ENCODE measurements at regions not wholly inside any gene's neighbourhood (a gene's known extent, or its start where the extent isn't known, plus 50 kb on each side); places are given as distances from the start of the nearest gene placed in this dataset.

DNA sequence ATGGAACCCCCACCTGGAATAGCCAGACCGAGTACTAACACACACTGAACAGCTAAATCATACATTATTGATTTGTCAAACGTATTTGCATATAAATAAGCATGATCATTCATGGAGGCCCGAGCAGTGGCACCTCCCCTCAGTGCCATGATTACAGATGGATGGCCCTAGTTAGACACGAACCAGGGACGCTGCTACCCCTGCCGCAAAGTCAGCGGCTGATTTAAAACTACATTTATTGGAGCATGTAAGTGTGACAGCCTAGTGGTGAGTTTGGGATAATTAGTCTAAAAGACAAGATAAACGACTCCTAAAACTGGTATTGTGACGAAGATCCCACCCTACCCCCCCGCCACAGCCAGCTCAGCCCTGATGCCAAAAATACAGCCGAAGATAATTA lies 159.1 kb upstream of the MAFB start:
- Histone ChIP-seq H3K4me2 (ENCODE audit: low read length) (no peak overlapping the region), H2AFZ (ENCODE audit: low read depth, low read length, poor library complexity, severe bottlenecking) (no peak overlapping the region), H3K27me3 (ENCODE audit: insufficient read depth, low read length) (no peaks in the 10 kb centered on the region), H3K79me2 (ENCODE audit: insufficient read depth, low read length) (no peaks in the 10 kb centered on the region), H3K4me3 (replicated peaks in 1 of 2; ENCODE audit: low read depth in 1 of 2, low read length in 2 of 2) (no peak overlapping the region), H3K9me2 (ENCODE audit: insufficient read depth) (no peaks in the 10 kb centered on the region), H3K9me3 (ENCODE audit: control insufficient read depth in 1 of 2, insufficient read depth in 1 of 2, low read depth in 1 of 2, low read length in 2 of 2) (no peaks in the 10 kb centered on the region; a peak in 1 of 4 replicates), H3K9ac (ENCODE audit: low read length) (no peak overlapping the region), H4K20me1 (ENCODE audit: insufficient read depth) (no peaks in the 10 kb centered on the region), H3K27ac (ENCODE audit: low read depth, low read length) (no peak overlapping the region), H3K4me1 (ENCODE audit: control insufficient read depth in 1 of 2, insufficient read depth in 2 of 2, low read length in 2 of 2) (no peaks in the 10 kb centered on the region), H3K36me3 (ENCODE audit: control insufficient read depth in 1 of 2, insufficient read depth in 2 of 2, low read length in 2 of 2) (no peaks in the 10 kb centered on the region)
- DNase-seq (ENCODE audit: low read depth, low spot score) (no peak), ATAC-seq (no peak)
- TF ChIP-seq EZH2phosphoT487 (IDR thresholded peaks at IDR 0.05; ENCODE audit: borderline replicate concordance) (no peak), EGR1 (IDR thresholded peaks at IDR 0.05; ENCODE audit: low read depth) (no peak), POLR2AphosphoS5 (IDR thresholded peaks at IDR 0.05; ENCODE audit: low read depth, low read length) (no peak), SIN3A (IDR thresholded peaks at IDR 0.05; ENCODE audit: low read depth) (no peak), EZH2 (IDR thresholded peaks at IDR 0.05) (no peak), SP1 (IDR thresholded peaks at IDR 0.05; ENCODE audit: low read depth) (no peak), TCF7L2 (IDR thresholded peaks at IDR 0.05; ENCODE audit: borderline replicate concordance, extremely low read depth, insufficient read depth, insufficient read length) (no peak), YY1 (IDR thresholded peaks at IDR 0.05; ENCODE audit: extremely low read depth, insufficient replicate concordance, low read depth, low read length) (no peak), JUND (IDR thresholded peaks at IDR 0.05) (no peak), ZNF274 (IDR thresholded peaks at IDR 0.05; ENCODE audit: low read depth, low read length) (no peak), ELF1 (IDR thresholded peaks at IDR 0.05; ENCODE audit: borderline replicate concordance, low read depth) (no peak), FOSL1 (IDR thresholded peaks at IDR 0.05; ENCODE audit: low read depth) (no peak), RAD21 (IDR thresholded peaks at IDR 0.05; ENCODE audit: low read depth) (no peak), POLR2A (IDR thresholded peaks at IDR 0.05; ENCODE audit: borderline replicate concordance, extremely low read depth, insufficient read depth, insufficient read length) (no peak)
- TF ChIP-seq, protein P1, sequence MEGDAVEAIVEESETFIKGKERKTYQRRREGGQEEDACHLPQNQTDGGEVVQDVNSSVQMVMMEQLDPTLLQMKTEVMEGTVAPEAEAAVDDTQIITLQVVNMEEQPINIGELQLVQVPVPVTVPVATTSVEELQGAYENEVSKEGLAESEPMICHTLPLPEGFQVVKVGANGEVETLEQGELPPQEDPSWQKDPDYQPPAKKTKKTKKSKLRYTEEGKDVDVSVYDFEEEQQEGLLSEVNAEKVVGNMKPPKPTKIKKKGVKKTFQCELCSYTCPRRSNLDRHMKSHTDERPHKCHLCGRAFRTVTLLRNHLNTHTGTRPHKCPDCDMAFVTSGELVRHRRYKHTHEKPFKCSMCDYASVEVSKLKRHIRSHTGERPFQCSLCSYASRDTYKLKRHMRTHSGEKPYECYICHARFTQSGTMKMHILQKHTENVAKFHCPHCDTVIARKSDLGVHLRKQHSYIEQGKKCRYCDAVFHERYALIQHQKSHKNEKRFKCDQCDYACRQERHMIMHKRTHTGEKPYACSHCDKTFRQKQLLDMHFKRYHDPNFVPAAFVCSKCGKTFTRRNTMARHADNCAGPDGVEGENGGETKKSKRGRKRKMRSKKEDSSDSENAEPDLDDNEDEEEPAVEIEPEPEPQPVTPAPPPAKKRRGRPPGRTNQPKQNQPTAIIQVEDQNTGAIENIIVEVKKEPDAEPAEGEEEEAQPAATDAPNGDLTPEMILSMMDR (IDR thresholded peaks at IDR 0.05 in 2 of 3, conservative IDR thresholded peaks at IDR 0.05 in 1 of 3; ENCODE audit: borderline replicate concordance in 1 of 3, insufficient read depth in 1 of 3, low read depth in 2 of 3, low read length in 2 of 3), result no peak
- TF ChIP-seq, protein P2, sequence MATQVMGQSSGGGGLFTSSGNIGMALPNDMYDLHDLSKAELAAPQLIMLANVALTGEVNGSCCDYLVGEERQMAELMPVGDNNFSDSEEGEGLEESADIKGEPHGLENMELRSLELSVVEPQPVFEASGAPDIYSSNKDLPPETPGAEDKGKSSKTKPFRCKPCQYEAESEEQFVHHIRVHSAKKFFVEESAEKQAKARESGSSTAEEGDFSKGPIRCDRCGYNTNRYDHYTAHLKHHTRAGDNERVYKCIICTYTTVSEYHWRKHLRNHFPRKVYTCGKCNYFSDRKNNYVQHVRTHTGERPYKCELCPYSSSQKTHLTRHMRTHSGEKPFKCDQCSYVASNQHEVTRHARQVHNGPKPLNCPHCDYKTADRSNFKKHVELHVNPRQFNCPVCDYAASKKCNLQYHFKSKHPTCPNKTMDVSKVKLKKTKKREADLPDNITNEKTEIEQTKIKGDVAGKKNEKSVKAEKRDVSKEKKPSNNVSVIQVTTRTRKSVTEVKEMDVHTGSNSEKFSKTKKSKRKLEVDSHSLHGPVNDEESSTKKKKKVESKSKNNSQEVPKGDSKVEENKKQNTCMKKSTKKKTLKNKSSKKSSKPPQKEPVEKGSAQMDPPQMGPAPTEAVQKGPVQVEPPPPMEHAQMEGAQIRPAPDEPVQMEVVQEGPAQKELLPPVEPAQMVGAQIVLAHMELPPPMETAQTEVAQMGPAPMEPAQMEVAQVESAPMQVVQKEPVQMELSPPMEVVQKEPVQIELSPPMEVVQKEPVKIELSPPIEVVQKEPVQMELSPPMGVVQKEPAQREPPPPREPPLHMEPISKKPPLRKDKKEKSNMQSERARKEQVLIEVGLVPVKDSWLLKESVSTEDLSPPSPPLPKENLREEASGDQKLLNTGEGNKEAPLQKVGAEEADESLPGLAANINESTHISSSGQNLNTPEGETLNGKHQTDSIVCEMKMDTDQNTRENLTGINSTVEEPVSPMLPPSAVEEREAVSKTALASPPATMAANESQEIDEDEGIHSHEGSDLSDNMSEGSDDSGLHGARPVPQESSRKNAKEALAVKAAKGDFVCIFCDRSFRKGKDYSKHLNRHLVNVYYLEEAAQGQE (IDR thresholded peaks at IDR 0.05; ENCODE audit: low read depth), result no peak
- TF ChIP-seq, protein P3, sequence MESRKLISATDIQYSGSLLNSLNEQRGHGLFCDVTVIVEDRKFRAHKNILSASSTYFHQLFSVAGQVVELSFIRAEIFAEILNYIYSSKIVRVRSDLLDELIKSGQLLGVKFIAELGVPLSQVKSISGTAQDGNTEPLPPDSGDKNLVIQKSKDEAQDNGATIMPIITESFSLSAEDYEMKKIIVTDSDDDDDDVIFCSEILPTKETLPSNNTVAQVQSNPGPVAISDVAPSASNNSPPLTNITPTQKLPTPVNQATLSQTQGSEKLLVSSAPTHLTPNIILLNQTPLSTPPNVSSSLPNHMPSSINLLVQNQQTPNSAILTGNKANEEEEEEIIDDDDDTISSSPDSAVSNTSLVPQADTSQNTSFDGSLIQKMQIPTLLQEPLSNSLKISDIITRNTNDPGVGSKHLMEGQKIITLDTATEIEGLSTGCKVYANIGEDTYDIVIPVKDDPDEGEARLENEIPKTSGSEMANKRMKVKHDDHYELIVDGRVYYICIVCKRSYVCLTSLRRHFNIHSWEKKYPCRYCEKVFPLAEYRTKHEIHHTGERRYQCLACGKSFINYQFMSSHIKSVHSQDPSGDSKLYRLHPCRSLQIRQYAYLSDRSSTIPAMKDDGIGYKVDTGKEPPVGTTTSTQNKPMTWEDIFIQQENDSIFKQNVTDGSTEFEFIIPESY (IDR thresholded peaks at IDR 0.05; ENCODE audit: extremely low read depth, insufficient replicate concordance, low read length), result no peak
- CTCF ChIA-PET, result no interaction called here
- POLR2A ChIA-PET, result interaction anchor here (0.6 kb wide), 1 partner anchor 23 kb away, joined by 4 read pairs; no protein-coding TSS in a partner anchor
- BruUV-seq (replicated peaks), result no TSS peak
- intact Hi-C loops (cut with micrococcal nuclease), result no loop called here
- RAD21 ChIA-PET (ENCODE audit: low non-redundant PET in 1 of 2, low total read pairs in 2 of 2, uncharacterized antibody in 2 of 2, unreplicated experiment in 2 of 2), result no interaction called here
